H1 (cell line): ENCODE measurements at regions not wholly inside any gene's neighbourhood (a gene's known extent, or its start where the extent isn't known, plus 50 kb on each side); places are given as distances from the start of the nearest gene placed in this dataset.

Experiments
- CTCF ChIA-PET: fragments of 300-600 bp; sonication (Branson Sonifier 250); formaldehyde crosslinking; loops from one replicate; lab custom pipeline; 2021; ENCODE audit not compliant: partially characterized antibody; lab: Charles Lee
- POLR2A ChIA-PET: fragments of 300-600 bp; sonication (Branson Sonifier 250); formaldehyde crosslinking; loops from one replicate; lab custom pipeline; 2021; ENCODE audit warnings: inconsistent platforms; ENCODE audit not compliant: partially characterized antibody; lab: Charles Lee
- DNase-seq, 2 experiments: peaks; one replicate each; pipeline versions ENCODE4 v3.0.0 to v3.0.0-alpha.2; 2010 to 2022; ENCODE audit warnings: low spot score in 2 of 2, low read depth in 1 of 2, mixed read lengths in 1 of 2
- FAIRE-seq: peaks from 2 replicates; lab custom pipeline; 2011; peaks lifted over from hg19 to GRCh38; lab: Jason Lieb, UNC
- H2AFZ ChIP-seq: 2 replicates; pipeline ENCODE4 v1.8.1; 2012; ENCODE audit warnings: low read length, inconsistent platforms
- H2AK5ac ChIP-seq: 2 replicates; pipeline ENCODE4 v1.6.1; 2013; ENCODE audit warnings: low read depth, low read length
- H2BK120ac ChIP-seq: replicated peaks from 2 replicates; pipeline ENCODE3; 2013; ENCODE audit warnings: low read depth, low read length, inconsistent platforms
- H2BK12ac ChIP-seq: 2 replicates; pipeline ENCODE4 v1.6.1; 2013; ENCODE audit warnings: low read depth, low read length
- H2BK15ac ChIP-seq: 2 replicates; pipeline ENCODE4 v1.6.1; 2013; ENCODE audit warnings: low read length
- H2BK20ac ChIP-seq: 2 replicates; pipeline ENCODE4 v1.6.1; 2013; ENCODE audit warnings: low read length
- H2BK5ac ChIP-seq: 2 replicates; pipeline ENCODE4 v1.6.1; 2013; ENCODE audit warnings: low read depth, low read length
- H3K14ac ChIP-seq: 2 replicates; pipeline ENCODE4 v1.6.1; 2013; ENCODE audit warnings: inconsistent platforms; ENCODE audit not compliant: insufficient read length
- H3K18ac ChIP-seq: 2 replicates; pipeline ENCODE4 v1.6.1; 2013; ENCODE audit warnings: low read length; ENCODE audit errors: extremely low read depth
- H3K23ac ChIP-seq: 2 replicates; pipeline ENCODE4 v1.6.1; 2013; ENCODE audit warnings: inconsistent platforms; ENCODE audit not compliant: insufficient read length
- H3K23me2 ChIP-seq: 2 replicates; pipeline ENCODE4 v1.6.1; 2013; ENCODE audit warnings: low read depth, low read length
- H3K27ac ChIP-seq: 2 replicates; pipeline ENCODE4 v1.6.1; 2011; ENCODE audit warnings: low read depth, low read length, inconsistent platforms
- H3K27me3 ChIP-seq, 4 experiments: replicated peaks in 1 of 4; 1 replicate in 1 of 4; 2 replicates in 3 of 4; pipeline versions ENCODE4 v1.6.1 to v1.8.1; 2011 to 2013; ENCODE audit warnings: low read length in 3 of 4, mild to moderate bottlenecking in 3 of 4, inconsistent platforms in 2 of 4, mixed read lengths in 2 of 4, moderate library complexity in 1 of 4; ENCODE audit not compliant: control insufficient read depth in 3 of 4, insufficient read depth in 3 of 4; ENCODE audit errors: extremely low read depth in 1 of 4
- H3K36me3 ChIP-seq, 4 experiments: 2 replicates each; pipeline versions ENCODE4 v1.6.1 to v1.8.1; 2011 to 2013; ENCODE audit warnings: mild to moderate bottlenecking in 4 of 4, low read length in 3 of 4, moderate library complexity in 2 of 4, control low read depth in 1 of 4, inconsistent platforms in 1 of 4; ENCODE audit not compliant: insufficient read depth in 4 of 4, control insufficient read depth in 2 of 4
- H3K4ac ChIP-seq: replicated peaks from 2 replicates; pipeline ENCODE3; 2013; ENCODE audit warnings: low read length, low read depth, mixed read lengths, inconsistent platforms; ENCODE audit not compliant: insufficient read length
- H3K4me1 ChIP-seq, 4 experiments: replicated peaks in 1 of 4; 1 replicate in 1 of 4; 2 replicates in 3 of 4; pipeline versions ENCODE4 v1.6.1 to v1.8.1; 2011 to 2013; ENCODE audit warnings: low read length in 3 of 4, inconsistent platforms in 2 of 4, mixed read lengths in 1 of 4; ENCODE audit not compliant: insufficient read depth in 4 of 4, control insufficient read depth in 3 of 4
- H3K4me2 ChIP-seq, 2 experiments: 2 replicates each; pipeline versions ENCODE4 v1.6.1 to v1.8.1; 2011 to 2013; ENCODE audit warnings: low read depth in 2 of 2, low read length in 2 of 2, control low read depth in 1 of 2, inconsistent platforms in 1 of 2, mild to moderate bottlenecking in 1 of 2; ENCODE audit not compliant: insufficient read depth in 1 of 2
- H3K4me3 ChIP-seq, 4 experiments: fragments of 200-600, 300-600 bp in 1 of 4; sonication (generic), shearing (Covaris generic), sonication (Bioruptor Twin) in 1 of 4; 2 replicates each; pipeline versions ENCODE4 v1.5.1 to v1.8.1; 2011 to 2016; ENCODE audit warnings: low read length in 4 of 4, low read depth in 3 of 4, control low read depth in 2 of 4, inconsistent platforms in 2 of 4, mild to moderate bottlenecking in 2 of 4, mixed read lengths in 1 of 4, moderate library complexity in 1 of 4; ENCODE audit not compliant: insufficient read depth in 2 of 4; ENCODE audit errors: extremely low read depth in 1 of 4
- H3K56ac ChIP-seq: replicated peaks from 2 replicates; pipeline ENCODE3; 2013; ENCODE audit warnings: low read depth, mild to moderate bottlenecking, mixed read lengths, low read length, inconsistent platforms; ENCODE audit not compliant: insufficient read length
- H3K79me1 ChIP-seq: 2 replicates; pipeline ENCODE4 v1.6.1; 2013; ENCODE audit warnings: low read depth, low read length, control low read depth
- H3K79me2 ChIP-seq, 2 experiments: 2 replicates each; pipeline versions ENCODE4 v1.6.1 to v1.8.1; 2012 to 2013; ENCODE audit warnings: low read length in 2 of 2, mild to moderate bottlenecking in 2 of 2, inconsistent platforms in 1 of 2; ENCODE audit not compliant: insufficient read depth in 2 of 2, control insufficient read depth in 1 of 2
- H3K9ac ChIP-seq, 4 experiments: replicated peaks in 1 of 4; 1 replicate in 1 of 4; 2 replicates in 3 of 4; pipeline versions ENCODE4 v1.6.1 to v1.8.1; 2011 to 2013; ENCODE audit warnings: low read depth in 3 of 4, low read length in 3 of 4, control low read depth in 2 of 4, mild to moderate bottlenecking in 2 of 4, moderate library complexity in 2 of 4, inconsistent platforms in 1 of 4; ENCODE audit errors: extremely low read depth in 1 of 4
- H3K9me3 ChIP-seq, 2 experiments: 2 replicates each; pipeline versions ENCODE4 v1.6.1 to v1.8.1; 2012 to 2013; ENCODE audit warnings: mild to moderate bottlenecking in 2 of 2, moderate library complexity in 2 of 2, control low read depth in 1 of 2, inconsistent platforms in 1 of 2, low read depth in 1 of 2, low read length in 1 of 2, mixed read lengths in 1 of 2; ENCODE audit not compliant: insufficient read depth in 2 of 2
- H4K20me1 ChIP-seq, 2 experiments: replicated peaks in 1 of 2; 2 replicates each; pipeline versions ENCODE3 to v1.8.1; 2011 to 2013; ENCODE audit warnings: inconsistent platforms in 2 of 2, low read length in 2 of 2, mild to moderate bottlenecking in 1 of 2; ENCODE audit not compliant: insufficient read depth in 2 of 2, control insufficient read depth in 1 of 2
- H4K5ac ChIP-seq: 2 replicates; pipeline ENCODE4 v1.6.1; 2013; ENCODE audit warnings: low read length, low read depth, mixed read lengths, inconsistent platforms; ENCODE audit not compliant: insufficient read length
- H4K8ac ChIP-seq: 2 replicates; pipeline ENCODE4 v1.8.0; 2013; ENCODE audit warnings: mild to moderate bottlenecking, moderate library complexity, low read length, inconsistent platforms; ENCODE audit not compliant: insufficient read depth; ENCODE audit errors: extremely low read depth
- H4K91ac ChIP-seq: replicated peaks from 2 replicates; pipeline ENCODE3; 2013; ENCODE audit warnings: low read length, mixed read lengths, inconsistent platforms; ENCODE audit not compliant: insufficient read length
- ASH2L ChIP-seq: fragments of 200-600, 300-600 bp; sonication (generic); IDR thresholded peaks from one replicate; pipeline ENCODE4 v1.7.1; 2017; ENCODE audit warnings: low read length
- CEBPB ChIP-seq: IDR thresholded peaks from 2 replicates; pipeline ENCODE4 v1.6.1; 2012; ENCODE audit warnings: low read depth, low read length
- EP300 ChIP-seq, 2 experiments: IDR thresholded peaks; 1 replicate in 1 of 2; 2 replicates in 1 of 2; pipeline ENCODE4 v1.6.1; 2011 to 2012; ENCODE audit warnings: low read depth in 2 of 2, low read length in 2 of 2, mild to moderate bottlenecking in 2 of 2, borderline replicate concordance in 1 of 2, inconsistent platforms in 1 of 2, moderate library complexity in 1 of 2
- HDAC6 ChIP-seq: IDR thresholded peaks from one replicate; pipeline ENCODE4 v1.7.1; 2012; ENCODE audit warnings: low read depth, mild to moderate bottlenecking, inconsistent platforms, low read length, moderate library complexity
- JUN ChIP-seq: IDR thresholded peaks from 2 replicates; pipeline ENCODE4 v1.6.1; 2011; ENCODE audit warnings: low read depth, mild to moderate bottlenecking, improper control_type of control experiment, low read length
- NANOG ChIP-seq: IDR thresholded peaks from 2 replicates; pipeline ENCODE4 v1.6.1; 2011; ENCODE audit warnings: low read length, low read depth, mild to moderate bottlenecking, inconsistent platforms; ENCODE audit not compliant: insufficient read depth, poor library complexity, severe bottlenecking
- PHF8 ChIP-seq: fragments of 200-600 bp; sonication (generic); conservative IDR thresholded peaks from 2 replicates; pipeline ENCODE4 v1.7.1; 2012; ENCODE audit warnings: low read depth, mild to moderate bottlenecking, inconsistent platforms, low read length, moderate library complexity
- RAD21 ChIP-seq, 2 experiments: IDR thresholded peaks in 1 of 2; conservative IDR thresholded peaks in 1 of 2; 2 replicates each; pipeline ENCODE4 v1.6.1; 2011; ENCODE audit warnings: low read depth in 2 of 2, low read length in 2 of 2, improper control_type of control experiment in 1 of 2, inconsistent platforms in 1 of 2, mild to moderate bottlenecking in 1 of 2, moderate library complexity in 1 of 2
- SP2 ChIP-seq: IDR thresholded peaks from 2 replicates; pipeline ENCODE4 v1.6.1; 2012; ENCODE audit warnings: mild to moderate bottlenecking, low read length, inconsistent platforms
- WGBS, 2 experiments: shearing (Covaris generic) in 1 of 2; methylation state at CpG; one replicate each; pipeline versions ENCODE4 v1.1.6 to v1.1.7; 2013 to 2015; ENCODE audit warnings: low lambda C conversion rate in 2 of 2, mixed read lengths in 2 of 2, inconsistent platforms in 1 of 2, low coverage in 1 of 2, missing lambda C conversion rate in 1 of 2; ENCODE audit not compliant: insufficient replicate concordance in 2 of 2, insufficient coverage in 1 of 2, insufficient read length in 1 of 2; ENCODE audit errors: extremely low coverage in 1 of 2, missing lambda C conversion rate in 1 of 2; 5-methylcytosine and 5-hydroxymethylcytosine counted together
- TF ChIP-seq, protein P1 (sequence below): IDR thresholded peaks from 2 replicates; pipeline ENCODE4 v1.6.1; 2012; ENCODE audit warnings: low read length, inconsistent platforms

DNA sequence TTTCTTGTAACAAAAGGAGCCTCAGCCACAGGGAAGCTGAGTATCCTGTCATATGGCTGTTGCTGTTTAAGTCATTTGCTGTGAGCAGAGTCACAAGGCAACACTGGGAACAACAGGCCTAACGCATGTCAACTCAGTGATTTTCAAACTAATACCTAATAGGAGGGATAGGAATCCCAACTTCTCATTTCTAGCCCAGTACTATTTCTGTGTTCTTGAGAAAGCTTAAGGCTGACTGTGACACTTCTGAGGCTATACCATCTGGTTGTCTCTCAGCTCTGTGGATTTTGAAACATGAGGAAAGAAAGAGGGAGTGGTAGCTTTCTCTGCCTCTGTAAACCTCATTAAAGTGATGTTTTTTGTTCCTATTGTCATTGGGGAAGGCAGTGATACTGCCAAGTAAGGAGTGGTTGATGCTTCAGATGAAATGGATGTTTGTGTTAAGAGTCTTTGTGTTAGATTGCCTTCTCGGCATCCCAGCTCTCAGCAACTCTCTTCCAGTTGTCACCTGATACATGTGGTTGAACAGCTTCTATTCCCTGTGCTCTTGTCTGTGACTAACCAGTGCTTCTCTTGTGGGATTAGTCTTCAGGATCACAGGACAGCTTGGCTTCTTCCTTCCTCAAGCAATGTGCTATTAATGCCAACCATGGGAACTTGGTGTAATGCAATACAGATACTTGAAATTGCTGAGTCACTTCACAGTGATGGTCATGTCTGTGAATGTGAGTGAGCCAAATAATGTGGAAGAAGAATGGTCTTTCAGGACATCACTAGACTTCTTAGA is 166.8 kb upstream of the IVNS1ABP start:
- Histone ChIP-seq H3K27ac (no peak overlapping the region), H2AFZ (peak overlapping the region; percentile 75), H3K14ac (no peak overlapping the region), H3K18ac (0 out of 2 replicates have a peak overlapping the region, but pooled peaks have one; percentile 10), H2BK20ac (no peak overlapping the region), H2BK15ac (no peak overlapping the region), H4K91ac (no peak overlapping the region), H3K27me3 (no peaks in the 10 kb centered on the region), H3K9ac (no peak overlapping the region; a peak in 1 of 7 replicates), H2BK5ac (0 out of 2 replicates have a peak overlapping the region, but pooled peaks have one; percentile 18), H3K23ac (no peak overlapping the region), H3K4ac (no peak overlapping the region), H2AK5ac (no peak overlapping the region), H3K79me2 (no peaks in the 10 kb centered on the region), H3K23me2 (no peaks in the 10 kb centered on the region; the same call in 1 of the 2 replicates), H4K5ac (no peak overlapping the region), H3K4me3 (no peak overlapping the region), H3K79me1 (no peaks in the 10 kb centered on the region), H3K4me1 (peaks cover 0 to 5% (median 2%) of the 10 kb centered on the region in 4 experiments; a peak in 4 of 7 replicates), H4K8ac (no peak overlapping the region), H3K9me3 (no peaks in the 10 kb centered on the region), H3K36me3 (no peaks in the 10 kb centered on the region), H3K4me2 (no peak overlapping the region), H4K20me1 (no peaks in the 10 kb centered on the region), H2BK120ac (no peak overlapping the region), H2BK12ac (peak overlapping the region; percentile 43; the same call in 1 of the 2 replicates), H3K56ac (no peak overlapping the region)
- CTCF ChIA-PET, result interaction anchor here (0.7 to 1.9 kb wide), 7 partner anchors 10 to 582 kb away, joined by 3 to 5 read pairs (median 3); no protein-coding TSS in a partner anchor
- FAIRE-seq, result no peak
- no peak for DNase-seq
- whole genome bisulfite sequencing, 2 experiments, result 87% methylated on average over 2 of the region's 2 CpGs; no CpG with 5 or more reads in 1 of the 2 experiments
- POLR2A ChIA-PET, result no interaction called here
- TF ChIP-seq JUN (no peak), CEBPB (no peak), PHF8 (no peak), EP300 (IDR thresholded peaks at IDR 0.05; ENCODE audit: borderline replicate concordance in 1 of 2, low read depth in 2 of 2, low read length in 2 of 2) (no peak), HDAC6 (no peak), SP2 (no peak), NANOG (no peak), ASH2L (no peak), RAD21 (IDR thresholded peaks at IDR 0.05 in 1 of 2, conservative IDR thresholded peaks at IDR 0.05 in 1 of 2; ENCODE audit: low read depth in 2 of 2, low read length in 2 of 2) (no peak)
- TF ChIP-seq, protein P1, sequence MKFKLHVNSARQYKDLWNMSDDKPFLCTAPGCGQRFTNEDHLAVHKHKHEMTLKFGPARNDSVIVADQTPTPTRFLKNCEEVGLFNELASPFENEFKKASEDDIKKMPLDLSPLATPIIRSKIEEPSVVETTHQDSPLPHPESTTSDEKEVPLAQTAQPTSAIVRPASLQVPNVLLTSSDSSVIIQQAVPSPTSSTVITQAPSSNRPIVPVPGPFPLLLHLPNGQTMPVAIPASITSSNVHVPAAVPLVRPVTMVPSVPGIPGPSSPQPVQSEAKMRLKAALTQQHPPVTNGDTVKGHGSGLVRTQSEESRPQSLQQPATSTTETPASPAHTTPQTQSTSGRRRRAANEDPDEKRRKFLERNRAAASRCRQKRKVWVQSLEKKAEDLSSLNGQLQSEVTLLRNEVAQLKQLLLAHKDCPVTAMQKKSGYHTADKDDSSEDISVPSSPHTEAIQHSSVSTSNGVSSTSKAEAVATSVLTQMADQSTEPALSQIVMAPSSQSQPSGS, result no peak
